NB4 (cell line): ENCODE measurements at regions not wholly inside any gene's neighbourhood (a gene's known extent, or its start where the extent isn't known, plus 50 kb on each side); places are given as distances from the start of the nearest gene placed in this dataset.

Source experiments
- DNase-seq: peaks from one replicate; pipeline ENCODE4 v3.0.0; 2010; ENCODE audit warnings: low read depth
- H3K4me3 ChIP-seq: one replicate; pipeline ENCODE4 v1.5.1; 2011; ENCODE audit warnings: mild to moderate bottlenecking, low read depth, low read length, moderate library complexity
- MYC ChIP-seq: IDR thresholded peaks from 2 replicates; pipeline ENCODE4 v1.6.1; 2011; ENCODE audit warnings: low read depth, low read length
- POLR2A ChIP-seq: IDR thresholded peaks from 2 replicates; pipeline ENCODE4 v1.6.1; 2011; ENCODE audit warnings: mild to moderate bottlenecking; ENCODE audit not compliant: insufficient read length; ENCODE audit errors: extremely low read depth
- TF ChIP-seq, protein P1 (sequence below): IDR thresholded peaks from one replicate; pipeline ENCODE4 v1.5.1; 2012; ENCODE audit warnings: low read depth, low read length
- TF ChIP-seq, protein P2 (sequence below): IDR thresholded peaks from 2 replicates; pipeline ENCODE4 v1.6.1; 2011; ENCODE audit warnings: low read depth, low read length

DNA sequence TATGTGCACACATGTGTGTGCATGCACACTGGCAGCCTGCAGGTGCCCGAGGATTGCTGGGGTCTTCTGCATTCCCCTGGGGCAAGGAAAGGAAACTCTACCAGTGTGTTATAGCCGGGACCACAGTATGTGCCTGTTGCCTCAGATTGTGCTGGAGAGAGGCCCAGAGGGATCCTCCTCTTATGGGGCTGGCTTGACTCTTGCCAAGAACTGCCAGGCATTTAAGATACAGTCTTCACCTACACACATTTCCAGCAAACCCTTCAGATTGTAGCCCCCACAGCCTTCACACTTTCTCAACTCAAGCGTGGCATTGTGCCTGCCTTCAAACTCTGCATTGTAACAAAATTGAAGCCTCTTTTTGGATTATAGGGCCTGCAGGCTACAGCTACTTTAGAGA, 176.7 kb upstream of the DYRK2 start:
- TF ChIP-seq, protein P1, sequence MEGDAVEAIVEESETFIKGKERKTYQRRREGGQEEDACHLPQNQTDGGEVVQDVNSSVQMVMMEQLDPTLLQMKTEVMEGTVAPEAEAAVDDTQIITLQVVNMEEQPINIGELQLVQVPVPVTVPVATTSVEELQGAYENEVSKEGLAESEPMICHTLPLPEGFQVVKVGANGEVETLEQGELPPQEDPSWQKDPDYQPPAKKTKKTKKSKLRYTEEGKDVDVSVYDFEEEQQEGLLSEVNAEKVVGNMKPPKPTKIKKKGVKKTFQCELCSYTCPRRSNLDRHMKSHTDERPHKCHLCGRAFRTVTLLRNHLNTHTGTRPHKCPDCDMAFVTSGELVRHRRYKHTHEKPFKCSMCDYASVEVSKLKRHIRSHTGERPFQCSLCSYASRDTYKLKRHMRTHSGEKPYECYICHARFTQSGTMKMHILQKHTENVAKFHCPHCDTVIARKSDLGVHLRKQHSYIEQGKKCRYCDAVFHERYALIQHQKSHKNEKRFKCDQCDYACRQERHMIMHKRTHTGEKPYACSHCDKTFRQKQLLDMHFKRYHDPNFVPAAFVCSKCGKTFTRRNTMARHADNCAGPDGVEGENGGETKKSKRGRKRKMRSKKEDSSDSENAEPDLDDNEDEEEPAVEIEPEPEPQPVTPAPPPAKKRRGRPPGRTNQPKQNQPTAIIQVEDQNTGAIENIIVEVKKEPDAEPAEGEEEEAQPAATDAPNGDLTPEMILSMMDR, result no peak
- TF ChIP-seq, protein P2, sequence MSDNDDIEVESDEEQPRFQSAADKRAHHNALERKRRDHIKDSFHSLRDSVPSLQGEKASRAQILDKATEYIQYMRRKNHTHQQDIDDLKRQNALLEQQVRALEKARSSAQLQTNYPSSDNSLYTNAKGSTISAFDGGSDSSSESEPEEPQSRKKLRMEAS, result no peak
- TF ChIP-seq POLR2A, result no peak
- no peak for TF ChIP-seq MYC
- no peak for DNase-seq

DNA sequence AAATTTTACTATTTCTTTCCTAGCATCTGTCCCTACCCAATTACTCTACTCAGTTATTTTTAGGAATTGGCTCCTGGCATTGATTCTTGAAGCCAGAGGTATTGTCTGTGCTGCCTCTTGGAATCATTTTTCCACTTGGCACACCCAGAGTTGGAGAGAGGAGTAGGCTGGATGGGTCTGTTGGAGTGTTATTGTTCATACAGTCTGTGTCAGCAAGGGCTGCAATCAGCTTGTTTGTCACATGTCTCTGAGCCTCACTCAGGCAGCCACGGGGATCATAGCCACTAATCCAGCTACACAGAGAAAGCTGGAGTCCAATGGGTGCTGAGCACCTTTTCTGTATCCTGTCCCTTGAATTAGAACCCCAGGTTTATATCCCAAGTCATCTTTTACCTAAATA, 176.0 kb upstream of the DYRK2 start:
- no peak overlapping the region for H3K4me3 ChIP-seq
- DNase-seq, result no peak
- TF ChIP-seq MYC (no peak), POLR2A (no peak)
- TF ChIP-seq, protein P2, result no peak
- TF ChIP-seq, protein P1, result no peak

More for the DNA sequence above, 176.7 kb upstream of the DYRK2 start:
- no peak overlapping the region for H3K4me3 ChIP-seq

DNA sequence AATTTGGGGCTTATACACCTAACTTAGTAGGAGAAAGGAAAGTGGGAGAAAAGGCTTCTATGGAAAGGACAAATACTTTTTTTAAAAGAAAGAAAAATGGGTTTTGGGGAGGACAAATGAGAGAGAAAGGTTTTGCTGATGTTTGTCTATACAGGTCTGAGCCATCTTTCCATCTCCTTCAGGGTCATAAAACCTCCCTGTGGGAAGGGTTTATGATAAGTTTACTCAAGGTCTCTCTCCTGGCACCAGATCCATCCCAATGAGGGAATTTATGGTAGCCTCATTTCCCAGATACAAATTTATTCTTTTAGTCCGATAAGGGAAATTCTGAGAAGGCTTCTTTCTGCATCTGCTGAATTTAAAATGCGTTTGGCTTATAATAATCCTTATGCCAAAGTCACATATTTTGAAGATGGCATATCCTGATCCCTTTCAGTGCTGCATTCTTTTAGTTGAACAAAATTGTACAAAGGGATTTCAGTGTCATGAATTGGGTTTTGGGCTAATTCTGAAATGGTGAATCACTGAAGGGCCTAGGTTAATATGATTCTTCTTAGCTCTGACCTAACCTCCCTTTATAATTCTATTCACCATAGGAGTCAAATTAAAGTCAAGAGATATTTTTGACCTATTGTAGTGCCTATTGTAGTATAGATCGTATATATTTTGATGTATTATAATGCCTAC, 173.5 kb upstream of the DYRK2 start:
- no peak overlapping the region for H3K4me3 ChIP-seq
- no peak for DNase-seq
- TF ChIP-seq, protein P1, result no peak
- TF ChIP-seq POLR2A, result no peak
- no peak for TF ChIP-seq MYC
- TF ChIP-seq, protein P2, result no peak

DNA sequence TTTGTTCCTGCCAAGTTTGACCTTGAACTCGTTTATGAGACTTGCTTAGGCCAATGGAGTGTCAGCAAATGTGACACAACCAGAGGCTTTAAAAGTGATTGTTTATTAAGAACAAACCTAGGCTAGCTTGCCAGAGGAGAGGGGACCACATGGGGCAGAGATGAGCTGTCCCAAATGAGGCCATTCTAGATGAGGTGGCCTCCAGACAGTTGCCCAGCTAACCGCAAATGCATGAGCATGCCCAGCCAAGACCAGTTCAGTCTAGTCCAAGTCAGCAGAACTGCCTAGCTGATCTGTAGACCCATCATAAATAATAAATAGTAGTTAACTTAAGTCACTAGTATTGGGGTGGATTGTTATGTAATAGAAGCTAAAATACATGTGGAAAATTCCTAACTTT, 172.8 kb upstream of the DYRK2 start:
- DNase-seq, result no peak
- no peak overlapping the region for H3K4me3 ChIP-seq
- TF ChIP-seq, protein P1, result no peak
- TF ChIP-seq, protein P2, result no peak
- TF ChIP-seq POLR2A (no peak), MYC (no peak)

DNA sequence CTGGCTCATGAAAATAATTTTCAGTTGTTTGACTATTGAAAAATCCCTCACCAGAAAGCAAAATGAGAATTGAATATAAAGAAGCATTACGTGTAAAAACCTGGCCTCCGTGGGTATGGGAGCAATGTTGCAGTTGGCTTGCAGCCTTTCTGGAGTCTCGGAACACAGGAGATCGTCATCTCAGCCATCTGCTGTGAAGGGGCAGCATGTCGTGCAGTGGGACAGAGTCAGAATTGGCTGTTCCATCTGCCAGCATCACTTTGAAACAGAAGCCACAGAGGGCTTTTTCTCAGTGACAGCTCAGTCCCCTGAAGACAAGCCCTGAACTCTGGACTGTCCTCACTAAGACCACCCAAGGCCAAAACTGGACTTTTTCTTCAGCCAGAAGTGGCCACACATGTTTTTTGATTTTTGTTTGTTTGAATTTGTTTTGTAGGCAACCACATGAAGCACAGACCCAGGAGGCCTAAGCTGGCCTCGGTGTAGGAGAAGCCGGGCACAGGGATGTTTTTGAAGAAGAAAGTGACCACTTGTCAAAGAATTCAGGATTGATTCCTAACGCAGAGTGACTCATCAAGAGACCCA, 170.8 kb upstream of the DYRK2 start:
- no peak for DNase-seq

More for the DNA sequence above, 170.8 kb upstream of the DYRK2 start:
- TF ChIP-seq POLR2A, result no peak
- no peak for TF ChIP-seq MYC
- TF ChIP-seq, protein P2, result no peak
- TF ChIP-seq, protein P1, result no peak
- no peak overlapping the region for H3K4me3 ChIP-seq
